ENCODE measurements at regions not wholly inside any gene's neighbourhood (a gene's known extent, or its start where the extent isn't known, plus 50 kb on each side); places are given as distances from the start of the nearest gene placed in this dataset.

- Histone ChIP-seq H2BK5ac (ENCODE audit: low read depth, low read length) (no peak overlapping the region), H2BK120ac (replicated peaks; ENCODE audit: low read depth, low read length) (no peak overlapping the region), H3K4ac (replicated peaks; ENCODE audit: insufficient read length, low read depth, low read length) (no peak overlapping the region), H3K23me2 (ENCODE audit: low read depth, low read length) (no peaks in the 10 kb centered on the region), H3K9me3 (ENCODE audit: insufficient read depth in 2 of 2, low read depth in 1 of 2, low read length in 1 of 2) (no peaks in the 10 kb centered on the region), H3K4me2 (ENCODE audit: insufficient read depth in 1 of 2, low read depth in 2 of 2, low read length in 2 of 2) (no peak overlapping the region), H2BK20ac (ENCODE audit: low read length) (no peak overlapping the region), H2AFZ (ENCODE audit: low read length) (no peak overlapping the region), H3K79me1 (ENCODE audit: low read depth, low read length) (no peaks in the 10 kb centered on the region), H3K4me1 (replicated peaks in 1 of 4; ENCODE audit: control insufficient read depth in 3 of 4, insufficient read depth in 4 of 4, low read length in 3 of 4) (no peaks in the 10 kb centered on the region), H3K27me3 (replicated peaks in 1 of 4; ENCODE audit: control insufficient read depth in 3 of 4, extremely low read depth in 1 of 4, insufficient read depth in 3 of 4, low read length in 3 of 4) (peaks cover 0 to 1% (median 0%) of the 10 kb centered on the region in 4 experiments; a peak in 1 of 7 replicates), H3K36me3 (ENCODE audit: control insufficient read depth in 2 of 4, insufficient read depth in 4 of 4, low read length in 3 of 4) (no peaks in the 10 kb centered on the region), H3K27ac (ENCODE audit: low read depth, low read length) (no peak overlapping the region), H2BK12ac (ENCODE audit: low read depth, low read length) (no peak overlapping the region), H3K4me3 (ENCODE audit: extremely low read depth in 1 of 4, insufficient read depth in 2 of 4, low read depth in 3 of 4, low read length in 4 of 4) (no peak overlapping the region), H3K79me2 (ENCODE audit: control insufficient read depth in 1 of 2, insufficient read depth in 2 of 2, low read length in 2 of 2) (no peaks in the 10 kb centered on the region), H3K56ac (replicated peaks; ENCODE audit: insufficient read length, low read depth, low read length) (no peak overlapping the region), H3K18ac (ENCODE audit: extremely low read depth, low read length) (no peak overlapping the region), H3K9ac (replicated peaks in 1 of 4; ENCODE audit: extremely low read depth in 1 of 4, low read depth in 3 of 4, low read length in 3 of 4) (no peak overlapping the region), H2BK15ac (ENCODE audit: low read length) (no peak overlapping the region), H2AK5ac (ENCODE audit: low read depth, low read length) (no peak overlapping the region), H4K20me1 (replicated peaks in 1 of 2; ENCODE audit: control insufficient read depth in 1 of 2, insufficient read depth in 2 of 2, low read length in 2 of 2) (no peaks in the 10 kb centered on the region), H3K23ac (ENCODE audit: insufficient read length) (no peak overlapping the region), H3K14ac (ENCODE audit: insufficient read length) (no peak overlapping the region), H4K8ac (ENCODE audit: extremely low read depth, insufficient read depth, low read length) (no peak overlapping the region), H4K91ac (replicated peaks; ENCODE audit: insufficient read length, low read length) (no peak overlapping the region), H4K5ac (ENCODE audit: insufficient read length, low read depth, low read length) (no peak overlapping the region)
- CTCF ChIA-PET (ENCODE audit: partially characterized antibody), result interaction anchor here (0.7 to 1.7 kb wide), 10 partner anchors 11 to 345 kb away, joined by 3 to 5 read pairs (median 3); no protein-coding TSS in a partner anchor
- POLR2A ChIA-PET (ENCODE audit: partially characterized antibody), result no interaction called here
- no peak for DNase-seq (ENCODE audit: low read depth in 1 of 2, low spot score in 2 of 2)
- WGBS, 2 experiments (ENCODE audit: extremely low coverage in 1 of 2, insufficient coverage in 1 of 2, insufficient read length in 1 of 2, insufficient replicate concordance in 2 of 2, low coverage in 1 of 2, low lambda C conversion rate in 2 of 2, missing lambda C conversion rate in 1 of 2), result 72% methylated on average over 1 of the region's 1 CpG; no CpG with 5 or more reads in 1 of the 2 experiments
- no peak for FAIRE-seq
- no peak for TF ChIP-seq POLR2AphosphoS5 (IDR thresholded peaks at IDR 0.05; ENCODE audit: low read depth, low read length)
- TF ChIP-seq ASH2L (IDR thresholded peaks at IDR 0.05; ENCODE audit: low read length), result no peak
- no peak for TF ChIP-seq PHF8 (conservative IDR thresholded peaks at IDR 0.05; ENCODE audit: low read depth, low read length)
- no peak for TF ChIP-seq KDM5A (IDR thresholded peaks at IDR 0.05; ENCODE audit: low read length)
- no peak for TF ChIP-seq TEAD4 (IDR thresholded peaks at IDR 0.05; ENCODE audit: low read depth, low read length)
- no peak for TF ChIP-seq KDM4A (IDR thresholded peaks at IDR 0.05; ENCODE audit: low read depth, low read length, severe bottlenecking)
- TF ChIP-seq MAFK (IDR thresholded peaks at IDR 0.05; ENCODE audit: low read depth, low read length), result no peak
- TF ChIP-seq SIX5 (IDR thresholded peaks at IDR 0.05; ENCODE audit: low read depth, low read length), result no peak
- no peak for TF ChIP-seq JUND (IDR thresholded peaks at IDR 0.05; ENCODE audit: low read length)
- no peak for TF ChIP-seq TAF7 (optimal IDR thresholded peaks at IDR 0.05; ENCODE audit: borderline replicate concordance, low read depth, low read length)
- TF ChIP-seq EP300 (IDR thresholded peaks at IDR 0.05; ENCODE audit: borderline replicate concordance in 1 of 2, low read depth in 2 of 2, low read length in 2 of 2), result no peak
- TF ChIP-seq MAX (IDR thresholded peaks at IDR 0.05), result no peak
- no peak for TF ChIP-seq ZNF274 (IDR thresholded peaks at IDR 0.05; ENCODE audit: borderline replicate concordance, extremely low read depth, low read length)
- no peak for TF ChIP-seq GABPA (IDR thresholded peaks at IDR 0.05; ENCODE audit: borderline replicate concordance, insufficient read depth, low read length)
- no peak for TF ChIP-seq TCF12 (IDR thresholded peaks at IDR 0.05; ENCODE audit: low read depth, low read length)
- TF ChIP-seq RFX5 (IDR thresholded peaks at IDR 0.05; ENCODE audit: borderline replicate concordance, low read depth, low read length), result no peak
Measured at GRCh38 chr6:144932621-144933020, 647.5 kb downstream of the UTRN start.

Measured in H1 (cell line).